Stimulated activated CD4-positive, alpha-beta T cell treated with anti-CD3 and anti-CD28 coated beads, Interleukin-15, amount 100 ng/mL, for 48 hours (primary cell): ENCODE measurements at regions not wholly inside any gene's neighbourhood (a gene's known extent, or its start where the extent isn't known, plus 50 kb on each side); places are given as distances from the start of the nearest gene placed in this dataset.
"Not testable (repeated sequence)": the region's sequence is repeated elsewhere in the genome, so short reads cannot be mapped to it uniquely, and the experiment has no call there.

Experiments
- DNase-seq, 2 donors: peaks; one replicate each; pipeline ENCODE4 v3.0.0-alpha.2; 2020; ENCODE audit warnings: low read depth in 2 of 2

DNA sequence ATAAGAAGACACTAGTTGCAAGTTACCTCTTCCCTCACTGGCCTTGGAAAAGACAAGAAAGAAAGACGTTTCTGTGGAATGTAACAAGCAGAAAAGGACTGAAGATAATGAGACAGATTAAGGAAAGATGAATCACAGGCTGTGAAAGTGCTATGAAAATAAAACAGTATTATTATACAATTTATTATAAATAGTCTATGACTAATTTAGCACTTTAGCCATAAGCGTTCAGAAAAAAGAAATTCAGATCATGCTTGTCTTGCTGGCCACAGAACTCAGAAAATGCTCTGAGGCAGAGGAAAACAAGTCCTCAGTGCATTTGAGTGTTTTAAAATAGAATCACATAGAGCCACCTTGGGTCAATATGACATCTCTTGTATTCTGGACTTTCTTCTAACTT, 174.8 kb upstream of the NBPF9 start:
- DNase-seq = not testable (repeated sequence)

- not testable (repeated sequence) for DNase-seq
Measured at GRCh38 chr1:149279015-149279414, 175.7 kb upstream of the NBPF9 start.

DNA sequence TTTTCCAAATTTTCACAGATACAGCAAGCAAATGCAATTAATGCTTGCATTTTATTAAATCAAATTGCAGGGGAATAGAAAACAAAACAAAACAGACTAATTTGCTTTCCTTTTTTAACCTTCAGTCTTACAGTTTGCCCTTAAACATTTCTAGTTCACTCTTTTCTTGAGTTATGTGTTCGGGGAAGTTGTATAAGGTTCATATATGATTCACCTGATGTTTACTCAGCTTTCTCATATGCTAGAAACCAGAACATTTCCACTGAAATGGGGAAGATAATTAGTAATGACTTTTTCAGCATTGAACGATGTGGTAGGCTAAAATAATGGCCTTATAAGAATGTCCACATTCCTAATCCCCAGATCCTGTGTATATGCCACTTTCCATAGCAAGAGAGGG, 176.2 kb upstream of the NBPF9 start:
- DNase-seq = not testable (repeated sequence)

DNA sequence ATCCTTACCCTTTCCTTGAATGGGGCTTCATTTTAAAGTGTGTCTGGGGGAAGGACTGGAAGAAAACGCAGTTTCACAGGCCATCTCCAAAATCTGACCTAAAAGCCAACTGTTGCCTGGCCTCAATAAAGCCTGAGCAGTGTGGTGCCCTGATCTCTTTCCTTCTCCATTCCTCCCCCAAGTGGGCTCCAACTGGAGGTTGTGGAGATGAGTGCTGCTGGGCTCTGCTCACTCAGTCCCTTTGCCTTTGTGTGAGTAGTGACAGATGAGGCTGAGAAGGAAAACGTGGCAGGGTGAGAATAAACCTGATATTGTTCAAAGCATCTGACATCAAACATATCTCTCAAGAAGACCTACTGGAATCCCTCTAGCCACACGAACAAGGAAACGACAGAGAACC, 181.4 kb upstream of the NBPF9 start:
- not testable (repeated sequence) for DNase-seq

- DNase-seq = not testable (repeated sequence)
Measured at GRCh38 chr1:149285205-149285604, 181.9 kb upstream of the NBPF9 start.

GRCh38 chr1:149285638-149286037, 182.3 kb upstream of the NBPF9 start:
- DNase-seq = peak in 1 of 2 donors; percentile 0

DNA sequence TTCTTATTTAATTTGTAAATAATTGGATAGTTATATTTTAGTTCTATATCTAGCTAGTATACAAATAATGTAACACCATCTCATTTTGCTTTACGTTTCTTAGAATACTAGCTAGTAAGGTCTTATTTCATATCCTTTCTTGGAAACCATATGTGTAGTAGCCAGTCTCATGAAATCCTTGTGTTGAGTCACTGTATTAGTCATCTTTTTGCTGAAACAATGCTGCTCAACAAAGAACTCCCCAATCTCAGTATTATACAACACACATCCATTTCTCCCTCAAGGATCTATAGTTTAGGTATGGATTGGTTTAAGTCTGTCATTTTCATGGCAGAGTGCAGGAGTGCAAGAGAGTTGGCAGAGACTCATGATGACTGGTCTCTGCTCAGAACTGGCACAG, 185.2 kb upstream of the NBPF9 start:
- DNase-seq = not testable (repeated sequence)

DNA sequence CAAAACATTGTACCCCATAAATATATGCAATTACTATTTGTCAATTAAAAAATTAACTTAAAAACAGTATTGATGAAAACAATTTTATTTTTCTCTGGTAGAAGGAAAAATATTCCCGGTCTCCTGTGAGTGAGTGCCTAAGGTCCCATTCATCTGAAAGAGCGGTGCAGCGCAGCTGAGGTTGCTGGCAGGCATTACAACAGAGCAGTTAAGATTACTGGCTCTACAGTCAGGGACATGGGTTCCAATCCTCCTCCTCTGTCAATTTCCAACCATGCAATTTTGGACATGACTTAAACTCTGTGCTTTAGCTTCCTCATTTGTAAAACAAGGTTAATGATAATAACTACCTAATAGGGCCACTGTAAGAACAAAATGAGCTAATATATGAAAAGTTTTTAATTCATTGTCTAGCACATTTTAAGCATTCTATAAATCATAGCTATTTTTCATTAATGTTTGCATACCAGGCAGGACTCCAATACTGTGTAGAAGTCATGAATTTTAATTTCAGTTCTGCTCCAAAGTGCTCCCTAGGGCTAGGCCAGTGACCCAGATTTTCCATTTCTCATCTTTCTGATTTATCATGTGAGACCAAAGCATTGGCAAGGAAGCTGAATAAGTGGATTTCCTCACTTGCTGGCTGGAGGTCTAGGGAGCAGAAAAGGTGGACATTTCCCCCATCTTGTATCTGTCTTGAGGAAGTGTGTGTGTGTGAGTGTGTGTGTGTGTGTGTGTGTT, 174.2 kb upstream of the NBPF19 start:
- DNase-seq = not testable (repeated sequence)

- not testable (repeated sequence) for DNase-seq
Measured at GRCh38 chr1:149301282-149301681, 173.6 kb upstream of the NBPF19 start.

- not testable (repeated sequence) for DNase-seq
Measured at GRCh38 chr1:149304796-149305195, 170.0 kb upstream of the NBPF19 start.

DNA sequence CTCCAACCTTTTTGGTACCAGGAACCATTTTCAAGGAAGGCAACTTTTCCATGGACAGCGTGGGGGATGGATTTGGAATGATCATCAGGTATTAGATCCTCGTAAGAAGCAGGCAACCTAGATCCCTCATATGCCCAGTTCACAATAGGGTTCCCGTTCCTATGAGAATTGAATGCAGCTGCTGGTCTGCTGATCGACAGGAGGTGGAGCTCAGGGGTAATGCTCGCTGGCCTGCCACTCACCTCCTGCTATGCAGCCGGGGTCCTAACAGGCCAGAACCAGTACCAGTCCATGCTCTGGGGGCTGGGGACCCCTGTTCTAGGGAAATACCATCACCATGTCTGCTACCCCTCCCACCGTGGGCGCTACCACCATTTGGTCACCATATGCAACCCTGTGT, 167.2 kb upstream of the NBPF19 start:
- not testable (repeated sequence) for DNase-seq

DNA sequence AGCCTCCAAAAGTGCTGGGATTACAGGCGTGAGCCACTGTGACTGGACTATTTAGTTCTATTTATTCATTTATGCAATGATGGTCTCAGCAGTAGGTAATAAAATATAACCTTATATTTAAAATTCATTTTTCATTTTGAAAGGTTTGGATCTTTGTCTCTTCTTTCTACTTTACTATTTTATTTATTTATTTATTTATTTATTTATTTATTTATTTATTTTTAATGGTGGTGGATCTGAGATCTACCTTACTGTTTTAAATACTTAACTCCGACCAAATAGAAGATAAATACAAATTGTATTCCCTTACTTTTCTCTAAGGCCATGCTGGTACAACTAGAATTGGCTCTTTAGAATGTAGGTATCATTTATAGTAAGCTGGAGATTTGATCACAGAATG, 159.9 kb upstream of the NBPF19 start:
- not testable (repeated sequence) for DNase-seq

DNA sequence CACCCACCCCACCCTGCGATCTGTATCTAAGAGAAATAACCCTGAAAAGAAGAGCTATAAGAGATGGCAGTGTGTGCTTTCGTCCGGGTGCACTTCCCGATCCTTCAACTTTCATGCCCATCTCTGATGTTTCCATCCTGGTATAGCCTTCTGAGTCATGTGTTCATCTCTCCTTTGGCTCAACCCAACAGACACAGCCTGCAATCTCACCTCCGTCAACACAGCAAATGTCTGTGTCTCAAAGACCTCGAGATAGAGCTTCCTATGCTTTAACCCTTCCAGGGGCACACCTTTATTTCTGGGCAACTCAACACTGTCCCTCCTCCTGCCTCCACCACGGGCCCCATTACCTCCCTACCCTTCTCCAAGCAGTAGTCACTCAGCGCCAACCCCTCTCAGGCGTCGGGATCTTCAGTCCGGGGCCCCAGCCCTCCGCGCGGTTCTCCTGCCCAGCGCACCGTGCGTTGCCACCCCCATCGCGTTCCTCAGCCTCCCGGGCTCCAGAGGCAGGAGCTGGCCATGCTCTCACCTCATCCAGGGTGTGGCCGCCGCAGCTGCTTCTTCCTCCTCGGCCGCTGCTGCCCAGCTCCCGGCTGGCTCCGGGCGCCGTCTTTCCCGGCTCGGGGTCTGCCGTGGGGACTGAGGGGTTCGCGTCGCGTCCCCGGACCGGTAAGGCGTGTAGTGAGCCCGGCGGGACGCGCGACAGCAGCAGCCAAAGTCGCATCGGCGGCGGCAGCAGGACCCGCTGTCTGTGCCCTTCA, 153.7 kb upstream of the NBPF19 start:
- DNase-seq = not testable (repeated sequence)

GRCh38 chr1:149321732-149322016, 153.2 kb upstream of the NBPF19 start:
- DNase-seq = not testable (repeated sequence)

DNA sequence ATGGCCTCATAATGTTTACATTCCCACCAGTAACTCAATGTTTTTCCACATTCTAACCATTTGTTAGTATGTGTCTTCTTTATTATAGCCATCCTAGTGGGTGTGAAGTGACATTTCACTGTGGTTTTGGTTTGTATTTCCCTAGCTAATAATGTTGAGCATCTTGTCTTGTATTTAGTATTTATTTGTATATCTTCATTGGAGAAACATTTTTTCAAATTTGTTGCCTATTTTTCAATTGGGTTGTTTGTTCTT, 144.8 kb upstream of the NBPF19 start:
- DNase-seq = not testable (repeated sequence)

DNA sequence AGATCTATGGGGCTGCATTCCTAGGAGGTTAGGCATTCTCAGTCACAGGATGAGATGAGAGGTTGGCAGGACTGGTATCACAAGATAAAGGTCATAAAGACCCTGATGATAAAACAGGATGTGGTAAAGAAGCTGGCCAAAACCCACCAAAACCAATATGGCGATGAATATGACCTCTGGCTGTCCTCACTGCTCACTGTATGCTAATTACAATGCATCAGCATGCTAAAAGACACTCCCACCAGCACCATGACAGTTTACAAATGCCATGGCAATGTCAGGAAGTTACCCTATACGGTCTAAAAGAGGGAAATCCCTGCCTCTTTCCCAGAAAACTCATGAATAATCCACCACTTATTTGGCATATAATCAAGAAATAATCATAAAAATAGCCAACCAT, 138.8 kb upstream of the NBPF19 start:
- not testable (repeated sequence) for DNase-seq

DNA sequence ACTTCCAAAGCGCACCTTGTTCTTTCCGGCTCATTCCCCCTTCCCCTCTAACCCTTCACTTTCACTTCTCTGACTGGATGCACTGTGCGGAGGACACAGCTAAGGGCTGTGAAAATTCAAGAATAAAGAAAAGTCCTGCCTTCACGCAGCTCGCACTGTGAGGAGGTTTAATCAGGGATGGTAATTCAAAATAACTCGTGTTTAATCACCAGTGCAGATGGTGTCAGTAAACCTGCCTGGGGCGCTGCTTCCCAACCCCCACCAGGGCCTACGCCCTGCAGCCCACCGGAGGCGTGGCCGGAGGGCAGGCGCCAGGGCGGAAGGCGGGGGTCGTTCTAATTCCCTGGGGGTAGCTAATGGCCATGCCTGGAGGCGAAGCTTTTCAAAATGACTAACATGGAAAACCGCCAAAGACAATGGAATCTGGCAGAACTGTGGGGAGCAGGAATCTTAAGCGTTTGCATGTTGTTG, 136.6 kb upstream of the NBPF19 start:
- DNase-seq = not testable (repeated sequence)

GRCh38 chr1:149338698-149339097, 136.1 kb upstream of the NBPF19 start:
- DNase-seq = not testable (repeated sequence)

DNA sequence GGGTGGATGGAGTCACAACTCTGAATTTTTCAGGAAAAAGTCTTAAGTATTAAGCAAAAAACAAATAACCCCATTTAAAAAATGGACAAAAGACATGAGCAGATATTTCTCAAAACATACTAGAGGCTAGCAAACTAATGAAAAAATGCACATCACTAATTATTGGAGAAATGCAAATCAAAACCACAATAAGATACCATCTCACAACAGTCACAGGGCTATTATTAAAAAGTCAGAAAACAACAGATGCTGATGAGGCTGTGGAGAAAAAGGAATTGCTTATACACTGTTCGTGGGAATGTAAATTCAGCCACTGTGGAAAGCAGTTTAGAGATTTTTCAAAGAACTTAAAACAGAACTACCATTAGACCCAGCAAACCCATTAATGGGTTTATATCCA, 125.4 kb upstream of the NBPF19 start:
- not testable (repeated sequence) for DNase-seq

DNA sequence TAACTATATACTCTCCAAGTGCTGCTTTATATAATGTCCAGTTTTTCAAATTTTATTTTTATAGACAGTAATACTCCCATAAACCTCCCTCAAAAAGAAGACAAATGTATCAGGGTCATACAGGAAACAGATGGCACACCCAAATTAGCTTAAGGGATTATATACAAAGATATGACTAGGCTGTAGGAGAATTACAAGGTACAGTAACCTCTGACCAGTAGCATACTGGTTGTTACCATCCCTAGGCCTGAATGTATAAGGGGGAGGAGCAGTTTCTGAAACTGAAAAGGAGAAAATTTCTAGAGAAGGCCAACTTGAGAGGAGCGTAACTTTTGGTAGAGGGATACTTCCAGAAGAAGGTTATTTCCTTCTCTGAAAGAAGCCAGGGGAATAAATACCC, 122.6 kb upstream of the NBPF19 start:
- DNase-seq = not testable (repeated sequence)

DNA sequence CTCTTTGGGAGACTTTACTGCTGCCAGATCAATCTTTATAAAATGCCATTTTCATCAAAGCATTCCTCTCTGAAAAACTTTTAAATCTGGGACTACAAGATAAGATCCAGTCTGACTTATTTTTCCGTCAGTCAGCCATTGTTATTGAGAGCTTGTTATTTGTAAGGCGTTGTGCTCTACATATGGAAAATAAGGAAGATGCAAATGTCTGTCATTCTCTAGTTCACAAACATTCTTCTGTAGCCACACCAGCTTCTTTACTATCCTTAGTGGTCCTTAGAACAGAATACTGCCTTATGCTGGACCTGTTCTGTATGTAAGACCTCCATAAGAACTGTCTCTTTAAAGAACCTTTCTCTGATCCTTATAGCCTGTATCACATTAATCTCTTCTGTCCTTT, 120.3 kb upstream of the NBPF19 start:
- not testable (repeated sequence) for DNase-seq

DNA sequence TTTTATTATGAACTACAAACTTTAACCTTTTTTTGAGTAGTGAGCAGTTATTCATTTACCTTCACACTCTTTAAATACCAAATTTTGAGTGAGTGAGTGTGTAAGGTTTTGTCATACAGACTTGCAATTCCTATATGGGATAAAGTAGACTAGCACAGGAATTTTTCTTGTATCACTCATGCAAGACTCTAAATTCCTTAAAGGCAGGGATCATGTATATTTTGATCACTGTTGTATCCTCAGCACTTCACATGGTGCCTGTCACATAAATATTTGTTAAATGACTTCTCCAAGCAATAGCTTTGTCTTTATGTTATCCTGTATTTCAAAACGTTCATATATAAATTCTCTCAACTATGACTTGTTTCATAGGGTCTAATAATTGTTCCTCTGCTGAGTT, 119.1 kb upstream of the NBPF19 start:
- DNase-seq = not testable (repeated sequence)

DNA sequence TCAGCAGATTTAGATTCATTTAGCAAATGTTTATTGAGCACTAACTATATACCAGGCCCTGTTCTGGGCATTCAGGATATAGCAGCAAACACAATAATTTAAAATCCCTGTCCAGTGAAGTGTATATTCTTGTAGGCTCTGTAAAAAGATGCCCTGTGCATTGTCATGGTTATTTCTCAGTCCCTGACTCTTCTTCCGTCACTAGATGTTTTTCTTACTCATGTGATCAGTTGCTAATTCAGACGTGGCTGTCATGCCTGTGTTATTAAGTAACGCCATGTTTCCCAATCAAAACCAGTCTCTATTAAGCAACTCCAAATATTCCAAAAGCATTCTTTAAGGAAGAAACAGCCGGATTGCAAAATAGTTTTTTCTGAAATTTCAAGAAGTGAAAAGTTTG, 118.7 kb upstream of the NBPF19 start:
- not testable (repeated sequence) for DNase-seq
